ENCODE measurements at regions not wholly inside any gene's neighbourhood (a gene's known extent, or its start where the extent isn't known, plus 50 kb on each side); places are given as distances from the start of the nearest gene placed in this dataset.
"Not testable (repeated sequence)": the region's sequence is repeated elsewhere in the genome, so short reads cannot be mapped to it uniquely, and the experiment has no call there.

GRCh38 chr10:101280511-101280910 lies 51.2 kb upstream of the LBX1 start:
- no peak overlapping the region for H3K27ac ChIP-seq
- no peak overlapping the region for H3K4me2 ChIP-seq
- no peaks in the 10 kb centered on the region for H3K79me2 ChIP-seq (ENCODE audit: insufficient read depth, low read depth)
- TF ChIP-seq CTCF (conservative IDR thresholded peaks at IDR 0.05; ENCODE audit: low read depth, low read length): no peak
- H3K4me1 ChIP-seq (ENCODE audit: low read depth, poor library complexity, severe bottlenecking): peaks cover 13% of the 10 kb centered on the region
- H3K27me3 ChIP-seq (ENCODE audit: insufficient read depth, low read depth): no peaks in the 10 kb centered on the region
- H3K9ac ChIP-seq: no peak overlapping the region
- H3K4me3 ChIP-seq (IDR thresholded peaks at IDR 0.05; ENCODE audit: insufficient read depth, low read depth, low read length): no peak overlapping the region
- H2AFZ ChIP-seq (ENCODE audit: low read depth): no peak overlapping the region
- H3K36me3 ChIP-seq (ENCODE audit: insufficient read depth): no peaks in the 10 kb centered on the region
- no peaks in the 10 kb centered on the region for H4K20me1 ChIP-seq (ENCODE audit: insufficient read depth)

GRCh38 chr10:101280921-101281320 lies 51.7 kb upstream of the LBX1 start:
- peaks cover 16% of the 10 kb centered on the region for H3K4me1 ChIP-seq (ENCODE audit: low read depth, poor library complexity, severe bottlenecking)
- not testable (repeated sequence) for H2AFZ ChIP-seq (ENCODE audit: low read depth); H3K36me3 ChIP-seq (ENCODE audit: insufficient read depth); H3K4me2 ChIP-seq; H3K79me2 ChIP-seq (ENCODE audit: insufficient read depth, low read depth); H4K20me1 ChIP-seq (ENCODE audit: insufficient read depth); H3K4me3 ChIP-seq (IDR thresholded peaks at IDR 0.05; ENCODE audit: insufficient read depth, low read depth, low read length); H3K9ac ChIP-seq; H3K27me3 ChIP-seq (ENCODE audit: insufficient read depth, low read depth); H3K27ac ChIP-seq

- H3K36me3 ChIP-seq (ENCODE audit: insufficient read depth): no peaks in the 10 kb centered on the region
- no peak overlapping the region for H3K27ac ChIP-seq
- H3K27me3 ChIP-seq (ENCODE audit: insufficient read depth, low read depth): no peaks in the 10 kb centered on the region
- H4K20me1 ChIP-seq (ENCODE audit: insufficient read depth): no peaks in the 10 kb centered on the region
- H3K9ac ChIP-seq: no peak overlapping the region
- TF ChIP-seq CTCF (conservative IDR thresholded peaks at IDR 0.05; ENCODE audit: low read depth, low read length): no peak
- no peak overlapping the region for H3K4me3 ChIP-seq (IDR thresholded peaks at IDR 0.05; ENCODE audit: insufficient read depth, low read depth, low read length)
- peaks cover 33% of the 10 kb centered on the region for H3K4me1 ChIP-seq (ENCODE audit: low read depth, poor library complexity, severe bottlenecking)
- no peak overlapping the region for H3K4me2 ChIP-seq
- no peak overlapping the region for H2AFZ ChIP-seq (ENCODE audit: low read depth)
- H3K79me2 ChIP-seq (ENCODE audit: insufficient read depth, low read depth): no peaks in the 10 kb centered on the region
Observed at GRCh38 chr10:101282947-101283346, 53.7 kb upstream of the LBX1 start.

- Histone ChIP-seq H3K4me3 (IDR thresholded peaks at IDR 0.05; ENCODE audit: insufficient read depth, low read depth, low read length) (no peak overlapping the region), H3K9ac (no peak overlapping the region), H4K20me1 (ENCODE audit: insufficient read depth) (no peaks in the 10 kb centered on the region), H2AFZ (ENCODE audit: low read depth) (no peak overlapping the region), H3K4me1 (ENCODE audit: low read depth, poor library complexity, severe bottlenecking) (peaks cover 41% of the 10 kb centered on the region), H3K27me3 (ENCODE audit: insufficient read depth, low read depth) (no peaks in the 10 kb centered on the region), H3K79me2 (ENCODE audit: insufficient read depth, low read depth) (no peaks in the 10 kb centered on the region), H3K27ac (no peak overlapping the region), H3K36me3 (ENCODE audit: insufficient read depth) (no peaks in the 10 kb centered on the region), H3K4me2 (no peak overlapping the region)
- no peak for TF ChIP-seq CTCF (conservative IDR thresholded peaks at IDR 0.05; ENCODE audit: low read depth, low read length)
Observed at GRCh38 chr10:101283762-101284100, 54.5 kb upstream of the LBX1 start.

GRCh38 chr10:101284101-101284743 lies 55.0 kb upstream of the LBX1 start:
- no peak overlapping the region for H3K4me2 ChIP-seq
- H3K36me3 ChIP-seq (ENCODE audit: insufficient read depth): no peaks in the 10 kb centered on the region
- no peak overlapping the region for H3K27ac ChIP-seq
- no peak for TF ChIP-seq CTCF (conservative IDR thresholded peaks at IDR 0.05; ENCODE audit: low read depth, low read length)
- no peak overlapping the region for H3K9ac ChIP-seq
- no peaks in the 10 kb centered on the region for H4K20me1 ChIP-seq (ENCODE audit: insufficient read depth)
- no peak overlapping the region for H3K4me3 ChIP-seq (IDR thresholded peaks at IDR 0.05; ENCODE audit: insufficient read depth, low read depth, low read length)
- H3K79me2 ChIP-seq (ENCODE audit: insufficient read depth, low read depth): no peaks in the 10 kb centered on the region
- no peak overlapping the region for H2AFZ ChIP-seq (ENCODE audit: low read depth)
- no peaks in the 10 kb centered on the region for H3K27me3 ChIP-seq (ENCODE audit: insufficient read depth, low read depth)
- peaks cover 46% of the 10 kb centered on the region for H3K4me1 ChIP-seq (ENCODE audit: low read depth, poor library complexity, severe bottlenecking)

Data from KMS-11 (cell line).